GM19372 (cell line): ENCODE measurements at regions not wholly inside any gene's neighbourhood (a gene's known extent, or its start where the extent isn't known, plus 50 kb on each side); places are given as distances from the start of the nearest gene placed in this dataset.
A peak's percentile ranks its signal among the peaks of the same experiment; 100 is the strongest.
"Not testable (repeated sequence)": the region's sequence is repeated elsewhere in the genome, so short reads cannot be mapped to it uniquely, and the experiment has no call there.

Experiments
- ATAC-seq: cut with Tn5 transposase; IDR thresholded peaks from one replicate; pipeline ENCODE4 v1.9.1; 2021; ENCODE audit warnings: mild to moderate bottlenecking, low read depth, moderate library complexity; ENCODE audit not compliant: unreplicated experiment

GRCh38 chr14:30252783-30253674 lies 305.9 kb upstream of the G2E3 start:
- ATAC-seq, result no peak

- no peak for ATAC-seq
These were observed 302.3 kb upstream of the G2E3 start for GRCh38 chr14:30256627-30257026.

DNA sequence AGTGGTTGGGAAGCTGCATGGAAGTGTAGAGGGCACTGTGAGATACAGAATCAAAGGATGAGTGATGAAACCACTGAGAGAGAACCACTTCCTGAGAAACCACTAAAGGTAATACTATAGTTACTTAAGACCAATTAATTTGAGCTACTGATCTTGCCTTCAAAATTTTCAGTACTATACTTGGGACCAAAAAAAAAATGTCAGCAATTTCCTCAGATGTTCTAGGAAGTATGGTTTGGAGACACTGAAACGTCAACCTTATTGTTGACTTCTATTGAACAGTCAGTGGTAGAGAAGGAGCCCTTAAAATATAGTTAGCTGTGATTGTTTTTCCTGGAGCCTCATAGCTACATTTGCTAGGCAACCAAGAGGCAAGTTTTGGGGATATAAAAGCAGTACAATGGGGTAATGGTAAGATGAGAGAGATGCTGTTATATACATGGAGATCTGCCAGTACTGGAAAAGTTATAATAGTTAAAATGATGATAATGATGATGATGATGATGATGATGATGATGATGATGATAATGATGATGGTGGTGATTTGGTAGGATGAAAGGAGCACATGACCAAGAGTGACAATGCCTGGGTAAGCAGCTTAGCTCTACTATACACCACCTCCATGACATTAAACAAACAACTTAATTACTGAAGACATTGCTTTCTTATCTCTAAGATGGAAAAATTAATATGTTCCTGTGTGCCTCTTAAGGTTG lies 300.9 kb upstream of the G2E3 start:
- no peak for ATAC-seq

GRCh38 chr14:30260833-30261607 lies 297.9 kb upstream of the G2E3 start:
- ATAC-seq, result no peak

- no peak for ATAC-seq
These were observed 294.8 kb upstream of the G2E3 start for GRCh38 chr14:30264161-30264560.

DNA sequence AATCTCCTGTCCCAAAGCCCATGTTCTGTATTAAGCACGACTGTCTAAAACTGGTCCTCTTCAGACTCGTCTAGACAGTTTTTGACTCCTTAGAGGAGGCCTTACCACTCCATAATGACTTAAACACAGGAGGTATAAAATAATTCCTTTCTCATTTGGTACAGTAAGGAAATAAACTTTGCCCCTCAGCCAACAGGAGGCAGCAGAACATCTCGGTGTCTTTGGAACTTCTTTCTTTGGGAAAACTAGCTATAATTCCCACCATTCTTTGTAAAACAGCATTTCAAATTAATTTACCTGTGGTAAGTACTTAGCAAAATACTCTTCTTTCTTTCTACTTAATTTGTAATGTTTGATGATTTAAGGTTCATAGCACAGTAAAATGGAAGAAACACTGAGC lies 292.7 kb upstream of the G2E3 start:
- no peak for ATAC-seq

DNA sequence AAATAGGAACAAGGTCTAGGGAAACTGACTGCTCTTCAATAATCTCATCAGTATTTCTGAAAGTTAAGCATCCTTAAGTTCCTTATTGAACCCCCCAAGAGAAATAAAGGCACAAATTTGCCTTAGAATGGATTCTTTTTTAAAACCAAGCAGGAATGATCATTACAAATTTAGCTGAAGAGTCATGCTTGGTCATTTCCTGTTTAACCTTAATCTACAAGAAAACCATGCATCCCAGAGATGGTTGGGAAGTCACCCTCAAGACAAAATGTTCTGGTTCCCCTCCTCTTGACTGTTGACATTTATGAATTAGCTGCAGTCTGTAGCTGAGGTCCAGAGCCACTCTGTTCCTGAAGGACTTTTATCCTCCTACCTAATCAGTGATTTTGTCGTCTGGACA lies 291.8 kb upstream of the G2E3 start:
- ATAC-seq, result no peak

GRCh38 chr14:30270200-30271161 lies 288.5 kb upstream of the G2E3 start:
- ATAC-seq, result peak; percentile 99

- no peak for ATAC-seq
These were observed 287.1 kb upstream of the G2E3 start for GRCh38 chr14:30271811-30272323.

DNA sequence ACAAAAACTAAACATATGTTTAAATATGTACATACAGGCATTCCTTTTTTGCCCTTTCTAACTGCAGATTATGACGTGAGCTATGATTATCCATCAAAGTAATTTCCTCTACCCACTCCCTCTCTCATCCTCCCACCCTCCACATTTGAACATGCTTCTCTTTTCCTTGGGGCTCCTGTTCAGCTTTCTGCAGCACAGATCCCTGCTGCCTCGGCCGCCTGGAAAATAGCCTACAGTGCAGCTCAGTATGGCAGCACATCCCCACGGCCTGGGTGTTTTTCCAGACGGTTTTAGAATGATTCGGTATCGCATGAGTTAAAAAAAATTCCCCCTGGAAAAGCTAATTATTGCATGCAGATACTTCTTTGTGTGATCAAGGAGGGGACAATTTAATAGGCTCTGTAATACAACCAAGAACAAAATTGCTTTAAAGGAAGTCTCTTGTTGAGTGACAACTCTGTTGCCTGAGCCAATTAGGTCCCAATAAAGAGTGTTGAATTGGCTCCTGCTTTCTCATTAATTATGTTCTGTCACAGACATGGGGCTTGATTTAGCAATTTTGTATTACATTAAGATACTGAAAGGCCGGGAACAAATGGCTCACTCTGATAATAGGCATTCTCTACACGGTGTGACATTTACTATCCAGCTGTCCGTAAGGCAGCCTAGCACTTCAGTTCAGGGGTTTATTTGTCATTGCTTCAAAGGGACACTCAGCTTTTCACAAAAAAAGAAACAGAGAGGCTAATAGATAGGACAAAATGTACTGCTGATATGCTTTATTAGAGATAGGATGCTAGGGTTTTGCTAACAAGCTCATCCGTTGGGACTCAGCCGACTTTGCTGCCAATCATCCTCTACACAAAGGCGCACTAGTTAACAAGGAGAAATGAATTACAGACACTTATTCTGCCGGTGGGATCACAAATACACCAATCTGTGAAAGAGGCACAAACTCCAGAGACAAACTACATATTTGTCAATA lies 285.8 kb upstream of the G2E3 start:
- ATAC-seq, result no peak

DNA sequence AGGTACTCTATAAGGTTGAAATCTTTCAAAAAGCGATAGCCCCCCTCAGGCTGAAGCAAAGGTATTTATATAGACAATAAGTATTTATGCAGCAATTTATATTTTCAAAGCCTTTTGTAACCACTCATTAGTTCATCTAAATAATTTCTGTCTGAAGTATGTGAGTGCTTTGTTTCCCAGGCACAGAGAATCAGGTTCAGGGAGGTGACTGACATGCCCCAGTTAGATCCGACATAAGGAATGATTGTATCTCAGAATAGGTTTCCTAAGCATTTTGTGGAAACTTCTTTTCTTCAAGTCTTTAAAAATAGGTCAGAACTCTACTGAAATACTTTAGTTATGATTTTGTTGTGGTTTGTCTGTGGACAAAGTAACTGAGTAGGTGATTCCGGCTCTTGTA lies 283.4 kb upstream of the G2E3 start:
- ATAC-seq, result no peak

- no peak for ATAC-seq
These were observed 281.7 kb upstream of the G2E3 start for GRCh38 chr14:30277268-30277667.

- ATAC-seq, result not testable (repeated sequence)
These were observed 280.1 kb upstream of the G2E3 start for GRCh38 chr14:30278856-30279255.

GRCh38 chr14:30283822-30284446 lies 275.0 kb upstream of the G2E3 start:
- no peak for ATAC-seq

DNA sequence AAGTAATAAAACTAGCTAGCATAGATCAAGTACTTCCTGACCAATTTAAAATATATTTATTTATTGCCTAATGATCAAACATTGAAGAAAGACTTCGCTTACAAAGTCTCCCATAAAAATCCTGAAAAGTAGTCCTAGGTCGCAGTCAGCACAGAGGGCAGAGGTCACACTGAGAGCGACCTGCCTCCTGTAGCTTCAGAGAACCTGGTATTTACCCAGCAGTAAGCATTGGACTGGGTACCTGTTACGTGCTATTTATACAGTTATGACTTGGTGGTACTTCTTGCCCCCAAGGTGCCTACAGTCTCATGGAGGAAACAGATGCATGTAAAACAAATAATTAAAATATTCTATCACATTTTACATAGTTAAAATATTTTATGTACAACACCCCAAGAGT lies 274.1 kb upstream of the G2E3 start:
- no peak for ATAC-seq

DNA sequence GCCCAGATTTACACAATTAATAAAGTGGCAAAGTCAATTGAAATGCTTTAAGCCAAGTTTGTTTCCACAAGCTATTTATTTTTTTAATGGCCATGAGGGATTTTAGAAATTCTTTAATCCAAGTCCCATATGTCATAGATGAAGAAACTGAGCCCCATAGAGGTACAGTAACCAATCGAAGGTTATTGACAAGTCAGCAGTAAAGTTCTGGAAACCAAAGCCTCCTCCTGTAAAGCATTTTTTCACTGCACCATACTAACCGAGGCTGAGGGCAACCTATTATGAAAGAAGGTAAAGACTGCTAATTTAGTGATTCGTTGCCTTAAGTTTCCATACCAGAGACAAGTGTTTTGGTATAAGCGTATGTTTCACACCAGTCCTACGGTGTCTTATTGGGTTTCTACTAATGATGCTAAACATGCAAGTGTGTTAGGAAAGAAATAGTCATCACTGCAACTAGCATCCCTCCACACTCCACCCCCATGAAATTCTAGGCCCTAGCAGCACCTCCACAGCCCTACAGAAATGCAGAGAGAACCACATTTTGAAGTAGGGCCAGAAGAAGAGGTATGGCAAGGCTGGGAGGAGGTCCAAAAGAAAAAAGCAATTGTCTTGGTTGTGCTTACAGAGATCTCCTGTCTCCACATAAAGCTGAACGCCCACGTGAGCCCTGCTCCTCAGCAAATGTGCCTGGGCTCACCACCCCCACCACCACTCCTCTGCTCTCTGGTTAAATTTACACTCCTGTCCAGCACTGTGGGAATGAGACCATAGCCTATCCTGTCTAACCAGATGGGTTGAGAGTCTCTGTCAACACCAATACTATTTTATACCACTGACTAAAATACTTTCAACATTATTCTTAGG lies 271.1 kb upstream of the G2E3 start:
- ATAC-seq, result no peak

DNA sequence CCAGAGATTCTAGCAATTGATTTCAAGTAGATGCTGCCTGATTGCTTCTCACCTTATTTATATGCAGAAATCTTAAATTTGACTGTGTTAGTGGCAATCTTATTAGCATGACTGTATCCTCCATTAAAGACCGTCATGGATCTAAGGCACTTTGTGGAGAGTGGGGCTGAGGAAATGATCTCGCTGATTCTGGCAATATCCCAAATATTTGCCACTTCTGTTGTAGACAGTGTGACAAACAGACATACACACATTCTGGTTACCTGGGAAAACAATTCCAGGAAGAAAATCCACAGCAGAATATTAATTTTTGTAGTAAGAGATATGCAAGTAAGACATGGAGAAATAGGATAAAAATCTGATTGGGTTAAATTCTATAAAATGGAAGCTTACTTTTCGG lies 269.0 kb upstream of the G2E3 start:
- no peak for ATAC-seq
